Ovary (tissue), 7 donors: ENCODE measurements at regions not wholly inside any gene's neighbourhood (a gene's known extent, or its start where the extent isn't known, plus 50 kb on each side); places are given as distances from the start of the nearest gene placed in this dataset.

ENCODE experiments used
- DNase-seq, 5 donors: peaks; one replicate each; pipeline ENCODE4 v3.0.0-alpha.2; 2019 to 2020
- H3K27ac ChIP-seq, 2 donors: fragments of 200-600 bp; one replicate each; pipeline versions ENCODE4 v1.5.1 to v1.8.0; 2019 to 2022
- H3K27me3 ChIP-seq: fragments of 200-600 bp; one replicate; pipeline ENCODE4 v1.8.0; 2022
- H3K36me3 ChIP-seq: fragments of 200-600 bp; sonication (generic); one replicate; pipeline ENCODE4 v1.5.1; 2019
- H3K4me1 ChIP-seq: one replicate; pipeline ENCODE4 v1.8.1; 2013; ENCODE audit warnings: mild to moderate bottlenecking, moderate library complexity; ENCODE audit not compliant: insufficient read depth
- H3K4me3 ChIP-seq: fragments of 200-600 bp; sonication (generic); one replicate; pipeline ENCODE4 v1.5.1; 2017
- H3K9me3 ChIP-seq, 2 donors: fragments of 200-600 bp in 1 of 2; sonication (generic) in 1 of 2; one replicate each; pipeline versions ENCODE4 v1.5.1 to v1.8.1; 2013 to 2019; ENCODE audit warnings: mild to moderate bottlenecking in 1 of 2, moderate library complexity in 1 of 2
- CTCF ChIP-seq, 3 donors: fragments of 450-650 bp in 2 of 3; fragments of 200-600 bp in 1 of 3; IDR thresholded peaks; one replicate each; pipeline versions ENCODE4 v1.5.1 to v1.8.0; 2016 to 2022; ENCODE audit warnings: antibody characterized with exemption in 3 of 3, mild to moderate bottlenecking in 1 of 3
- EP300 ChIP-seq: sonication (generic); formaldehyde crosslinking; IDR thresholded peaks from one replicate; pipeline ENCODE4 v1.6.1; 2017; ENCODE audit warnings: antibody characterized with exemption
- POLR2A ChIP-seq: fragments of 450-650 bp; IDR thresholded peaks from one replicate; pipeline ENCODE4 v1.6.1; 2017; ENCODE audit warnings: antibody characterized with exemption, mild to moderate bottlenecking, moderate library complexity
- WGBS, 3 donors: extraction: QIAGEN DNeasy Blood & Tissue Kit in 1 of 3; methylation state at CpG; one replicate each; pipeline versions ENCODE4 v1.1.5 to v1.1.7; 2013 to 2017; 5-methylcytosine and 5-hydroxymethylcytosine counted together
- intact Hi-C, 4 donors: fragments of 100-400 bp; cut with DNase I; formaldehyde crosslinking; loops; one replicate each; pipeline versions ENCODE4 v1.11.0 to v1.15.1; 2022 to 2023
- donor health status: DM: no; HTN: no; CAD: no; lungs with moderate emphysema.
- donor health status: DM: no; HTN: no; CAD: no.
- donor health status: Bipolar disorder and iron deficiency.
- donor health status: DM: no; HTN: no; CAD: no.
- donor health status: DM: yes; HTN: yes; CAD: no.

GRCh38 chr6:144989319-144990107, 704.4 kb downstream of the UTRN start:
- DNase-seq = no peak
- no peaks in the 10 kb centered on the region for H3K27me3 ChIP-seq
- TF ChIP-seq EP300 = no peak
- TF ChIP-seq CTCF (IDR thresholded peaks at IDR 0.05) = no peak
- TF ChIP-seq POLR2A = no peak
- intact Hi-C loops = no loop called here
- no peaks in the 10 kb centered on the region for H3K36me3 ChIP-seq
- H3K4me1 ChIP-seq = no peaks in the 10 kb centered on the region
- H3K27ac ChIP-seq = no peak overlapping the region
- H3K9me3 ChIP-seq = no peaks in the 10 kb centered on the region
- H3K4me3 ChIP-seq = no peak overlapping the region
- 64 to 72% (median 67%) methylated on average over 5 of the region's 5 CpGs for whole genome bisulfite sequencing, 3 donors

GRCh38 chr6:144990784-144991183, 705.6 kb downstream of the UTRN start:
- Histone ChIP-seq H3K9me3 (no peaks in the 10 kb centered on the region), H3K27ac (no peak overlapping the region), H3K4me3 (no peak overlapping the region), H3K36me3 (no peaks in the 10 kb centered on the region), H3K27me3 (no peaks in the 10 kb centered on the region), H3K4me1 (no peaks in the 10 kb centered on the region)
- TF ChIP-seq POLR2A = no peak
- no peak for TF ChIP-seq CTCF (IDR thresholded peaks at IDR 0.05)
- no peak for TF ChIP-seq EP300
- no peak for DNase-seq
- intact Hi-C loops = no loop called here
- 39 to 65% (median 48%) methylated on average over 3 of the region's 3 CpGs for WGBS, 3 donors

- intact Hi-C loops = no loop called here
- H3K27me3 ChIP-seq = no peaks in the 10 kb centered on the region
- no peaks in the 10 kb centered on the region for H3K4me1 ChIP-seq
- no peak for DNase-seq
- TF ChIP-seq POLR2A (no peak), CTCF (IDR thresholded peaks at IDR 0.05) (no peak), EP300 (no peak)
- no peak overlapping the region for H3K27ac ChIP-seq
- no peaks in the 10 kb centered on the region for H3K9me3 ChIP-seq
- H3K36me3 ChIP-seq = no peaks in the 10 kb centered on the region
- H3K4me3 ChIP-seq = no peak overlapping the region
- 78 to 82% (median 78%) methylated on average over 3 of the region's 3 CpGs for WGBS, 3 donors
These were observed 708.7 kb downstream of the UTRN start for GRCh38 chr6:144993870-144994269.

GRCh38 chr6:144997996-144998395, 712.9 kb downstream of the UTRN start:
- WGBS, 3 donors = 79 to 81% (median 79%) methylated on average over 3 of the region's 3 CpGs
- Histone ChIP-seq H3K9me3 (no peaks in the 10 kb centered on the region), H3K36me3 (no peaks in the 10 kb centered on the region), H3K4me1 (no peaks in the 10 kb centered on the region), H3K27me3 (no peaks in the 10 kb centered on the region), H3K27ac (no peak overlapping the region), H3K4me3 (no peak overlapping the region)
- DNase-seq = no peak
- intact Hi-C loops = no loop called here
- TF ChIP-seq CTCF (IDR thresholded peaks at IDR 0.05) = no peak
- TF ChIP-seq EP300 = no peak
- TF ChIP-seq POLR2A = no peak
